Fibroblast of lung (primary cell): ENCODE measurements at regions not wholly inside any gene's neighbourhood (a gene's known extent, or its start where the extent isn't known, plus 50 kb on each side); places are given as distances from the start of the nearest gene placed in this dataset.

Experiments
- DNase-seq, 2 donors: peaks; one replicate each; pipeline versions ENCODE4 v3.0.0 to v3.0.0-alpha.2; 2010; ENCODE audit warnings: low read depth in 2 of 2
- H2AFZ ChIP-seq: 2 replicates; pipeline ENCODE4 v1.5.1; 2012; ENCODE audit warnings: low read length, control low read depth, inconsistent platforms
- H3K27ac ChIP-seq: 2 replicates; pipeline ENCODE4 v1.5.1; 2011; ENCODE audit warnings: low read length, control low read depth; ENCODE audit not compliant: insufficient read depth
- H3K27me3 ChIP-seq: 2 replicates; pipeline ENCODE4 v1.5.1; 2011; ENCODE audit warnings: mild to moderate bottlenecking, low read length; ENCODE audit not compliant: control insufficient read depth, insufficient read depth
- H3K36me3 ChIP-seq: 2 replicates; pipeline ENCODE4 v1.5.1; 2011; ENCODE audit warnings: low read length; ENCODE audit not compliant: control insufficient read depth, insufficient read depth
- H3K4me1 ChIP-seq: 2 replicates; pipeline ENCODE4 v1.5.1; 2011; ENCODE audit warnings: low read length; ENCODE audit not compliant: control insufficient read depth, insufficient read depth; ENCODE audit errors: extremely low read depth
- H3K4me2 ChIP-seq: 2 replicates; pipeline ENCODE4 v1.5.1; 2011; ENCODE audit warnings: low read length, control low read depth; ENCODE audit not compliant: insufficient read depth; ENCODE audit errors: extremely low read depth
- H3K4me3 ChIP-seq, 4 experiments: fragments of 200-600 bp in 1 of 4; sonication (generic) in 1 of 4; replicated peaks in 1 of 4; 2 replicates each; pipeline ENCODE4 v1.5.1; 2011 to 2016; ENCODE audit warnings: low read length in 4 of 4, low read depth in 3 of 4, mild to moderate bottlenecking in 3 of 4, control low read depth in 2 of 4, inconsistent platforms in 1 of 4, mixed read lengths in 1 of 4; ENCODE audit not compliant: insufficient read depth in 1 of 4; ENCODE audit errors: control extremely low read depth in 1 of 4
- H3K79me2 ChIP-seq: 2 replicates; pipeline ENCODE4 v1.5.1; 2012; ENCODE audit warnings: mild to moderate bottlenecking, low read length, inconsistent platforms; ENCODE audit not compliant: control insufficient read depth, insufficient read depth
- H3K9ac ChIP-seq: 2 replicates; pipeline ENCODE4 v1.5.1; 2011; ENCODE audit warnings: mild to moderate bottlenecking, low read length, control low read depth; ENCODE audit not compliant: insufficient read depth
- H3K9me3 ChIP-seq: 2 replicates; pipeline ENCODE4 v1.5.1; 2012; ENCODE audit warnings: low read depth, low read length; ENCODE audit not compliant: control insufficient read depth, insufficient read depth
- H4K20me1 ChIP-seq: 2 replicates; pipeline ENCODE4 v1.5.1; 2011; ENCODE audit warnings: low read length; ENCODE audit not compliant: control insufficient read depth, insufficient read depth; ENCODE audit errors: extremely low read depth
- EZH2 ChIP-seq: IDR thresholded peaks from 2 replicates; pipeline ENCODE4 v1.5.1; 2012; ENCODE audit warnings: low read length, control low read depth, mild to moderate bottlenecking; ENCODE audit errors: missing control alignments
- TF ChIP-seq, protein P1 (sequence below), 2 donors: IDR thresholded peaks in 1 of 2; conservative IDR thresholded peaks in 1 of 2; 1 replicate in 1 of 2; 2 replicates in 1 of 2; pipeline ENCODE4 v1.5.1; 2011 to 2012; ENCODE audit warnings: low read length in 2 of 2, control low read depth in 1 of 2, inconsistent platforms in 1 of 2, low read depth in 1 of 2, mild to moderate bottlenecking in 1 of 2

DNA sequence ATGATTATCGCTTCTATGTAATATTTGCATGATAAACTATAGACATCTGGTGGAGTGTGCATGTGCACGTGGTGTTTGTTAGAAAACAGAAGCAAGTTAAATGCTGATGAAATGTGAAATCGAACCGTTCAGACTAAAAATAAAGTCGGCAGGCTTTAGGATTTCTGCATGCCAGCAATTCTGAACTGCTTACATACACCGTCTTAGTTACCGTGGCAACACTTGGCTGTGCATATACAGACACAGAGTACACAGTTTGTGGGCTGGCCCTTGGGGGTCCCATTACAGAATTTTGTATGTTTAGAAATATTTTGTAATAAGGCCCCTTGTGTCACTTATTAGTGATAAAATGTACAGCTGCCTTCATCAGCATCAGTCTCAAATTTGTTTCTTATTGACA, 605.5 kb downstream of the RBFOX1 start:
- H2AFZ ChIP-seq: no peak overlapping the region
- no peak for DNase-seq

DNA sequence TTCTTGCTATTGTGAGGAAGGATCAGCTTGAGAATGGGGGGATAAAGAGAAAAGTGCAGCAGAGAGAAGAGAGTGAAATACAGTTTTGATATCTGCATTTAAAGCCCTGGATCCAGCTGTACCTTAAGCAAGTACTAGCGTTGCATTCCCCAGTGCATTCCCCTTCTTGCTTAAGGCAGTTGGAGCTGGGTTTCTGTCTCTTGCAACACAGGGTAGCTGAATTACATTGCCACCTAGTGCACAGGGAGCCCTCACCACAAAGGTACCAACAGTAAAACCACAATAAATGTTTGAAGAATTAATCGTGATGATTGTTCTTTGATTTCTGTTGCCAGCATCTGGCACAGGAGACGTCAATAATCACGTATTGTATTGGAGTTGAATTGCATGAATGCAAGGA, 588.7 kb downstream of the RBFOX1 start:
- Histone ChIP-seq H3K9me3 (no peaks in the 10 kb centered on the region), H3K79me2 (no peaks in the 10 kb centered on the region), H3K4me3 (no peak overlapping the region), H3K4me2 (no peak overlapping the region), H4K20me1 (no peaks in the 10 kb centered on the region), H3K9ac (no peak overlapping the region), H3K27me3 (no peaks in the 10 kb centered on the region), H3K36me3 (no peaks in the 10 kb centered on the region), H3K27ac (no peak overlapping the region), H3K4me1 (no peaks in the 10 kb centered on the region), H2AFZ (no peak overlapping the region)
- TF ChIP-seq EZH2: no peak
- TF ChIP-seq, protein P1, sequence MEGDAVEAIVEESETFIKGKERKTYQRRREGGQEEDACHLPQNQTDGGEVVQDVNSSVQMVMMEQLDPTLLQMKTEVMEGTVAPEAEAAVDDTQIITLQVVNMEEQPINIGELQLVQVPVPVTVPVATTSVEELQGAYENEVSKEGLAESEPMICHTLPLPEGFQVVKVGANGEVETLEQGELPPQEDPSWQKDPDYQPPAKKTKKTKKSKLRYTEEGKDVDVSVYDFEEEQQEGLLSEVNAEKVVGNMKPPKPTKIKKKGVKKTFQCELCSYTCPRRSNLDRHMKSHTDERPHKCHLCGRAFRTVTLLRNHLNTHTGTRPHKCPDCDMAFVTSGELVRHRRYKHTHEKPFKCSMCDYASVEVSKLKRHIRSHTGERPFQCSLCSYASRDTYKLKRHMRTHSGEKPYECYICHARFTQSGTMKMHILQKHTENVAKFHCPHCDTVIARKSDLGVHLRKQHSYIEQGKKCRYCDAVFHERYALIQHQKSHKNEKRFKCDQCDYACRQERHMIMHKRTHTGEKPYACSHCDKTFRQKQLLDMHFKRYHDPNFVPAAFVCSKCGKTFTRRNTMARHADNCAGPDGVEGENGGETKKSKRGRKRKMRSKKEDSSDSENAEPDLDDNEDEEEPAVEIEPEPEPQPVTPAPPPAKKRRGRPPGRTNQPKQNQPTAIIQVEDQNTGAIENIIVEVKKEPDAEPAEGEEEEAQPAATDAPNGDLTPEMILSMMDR (conservative IDR thresholded peaks at IDR 0.05 in 1 of 2, IDR thresholded peaks at IDR 0.05 in 1 of 2; ENCODE audit: low read depth in 1 of 2, low read length in 2 of 2): no peak
- DNase-seq: no peak

More for the DNA sequence above, 605.5 kb downstream of the RBFOX1 start:
- Histone ChIP-seq H3K27me3 (no peaks in the 10 kb centered on the region), H3K9me3 (no peaks in the 10 kb centered on the region), H3K4me1 (no peaks in the 10 kb centered on the region), H3K4me3 (no peak overlapping the region), H3K36me3 (no peaks in the 10 kb centered on the region), H3K4me2 (no peak overlapping the region), H3K9ac (no peak overlapping the region), H3K27ac (no peak overlapping the region), H4K20me1 (no peaks in the 10 kb centered on the region), H3K79me2 (no peaks in the 10 kb centered on the region)
- no peak for TF ChIP-seq EZH2
- TF ChIP-seq, protein P1 (conservative IDR thresholded peaks at IDR 0.05 in 1 of 2, IDR thresholded peaks at IDR 0.05 in 1 of 2; ENCODE audit: low read depth in 1 of 2, low read length in 2 of 2): no peak

DNA sequence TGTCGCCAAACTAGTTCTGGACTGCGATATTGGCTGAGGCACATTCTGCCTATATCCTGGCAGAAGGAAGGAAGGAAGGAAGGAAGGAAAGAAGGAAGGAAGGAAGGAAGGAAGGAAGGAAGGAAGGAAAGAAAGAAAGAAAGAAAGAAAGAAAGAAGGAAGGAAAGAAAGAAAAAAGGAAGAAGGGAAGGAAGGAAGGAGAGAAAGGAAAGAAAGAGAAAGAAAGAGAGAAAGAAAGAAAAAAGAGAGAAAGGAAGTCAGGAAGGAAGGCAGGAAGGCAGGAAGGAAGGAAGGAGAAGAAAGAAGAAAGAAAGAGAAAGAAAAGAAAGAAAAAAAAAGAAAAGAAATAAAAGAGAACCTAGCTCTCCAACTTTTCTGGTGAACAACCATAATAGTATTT, 587.1 kb downstream of the RBFOX1 start:
- H4K20me1 ChIP-seq: no peaks in the 10 kb centered on the region
- no peaks in the 10 kb centered on the region for H3K79me2 ChIP-seq
- no peaks in the 10 kb centered on the region for H3K36me3 ChIP-seq
- no peaks in the 10 kb centered on the region for H3K4me1 ChIP-seq
- H2AFZ ChIP-seq: no peak overlapping the region
- no peak overlapping the region for H3K4me3 ChIP-seq
- H3K27ac ChIP-seq: no peak overlapping the region
- H3K27me3 ChIP-seq: no peaks in the 10 kb centered on the region
- DNase-seq: no peak
- no peaks in the 10 kb centered on the region for H3K9me3 ChIP-seq
- no peak overlapping the region for H3K9ac ChIP-seq
- H3K4me2 ChIP-seq: no peak overlapping the region
- TF ChIP-seq, protein P1 (conservative IDR thresholded peaks at IDR 0.05 in 1 of 2, IDR thresholded peaks at IDR 0.05 in 1 of 2; ENCODE audit: low read depth in 1 of 2, low read length in 2 of 2): no peak
- no peak for TF ChIP-seq EZH2
